GM10248 (cell line): ENCODE measurements at regions not wholly inside any gene's neighbourhood (a gene's known extent, or its start where the extent isn't known, plus 50 kb on each side); places are given as distances from the start of the nearest gene placed in this dataset.
A peak's percentile ranks its signal among the peaks of the same experiment; 100 is the strongest.

ENCODE experiments used
- CTCF ChIA-PET: fragments of 300-600 bp; sonication (Branson Sonifier 250); formaldehyde crosslinking; extraction: SDS; loops from one replicate; lab custom pipeline; 2021; ENCODE audit warnings: antibody characterized with exemption; lab: Yijun Ruan, JAX
- POLR2A ChIA-PET: fragments of 350-650 bp; sonication (Branson Sonifier 250); formaldehyde crosslinking; extraction: SDS; loops from one replicate; lab custom pipeline; 2020; ENCODE audit warnings: antibody characterized with exemption; lab: Yijun Ruan, JAX
- DNase-seq: peaks from one replicate; pipeline ENCODE4 v3.0.0; 2012; ENCODE audit errors: extremely low spot score
- TF ChIP-seq, protein P1 (sequence below): IDR thresholded peaks from 2 replicates; pipeline ENCODE4 v1.5.1; 2012; ENCODE audit warnings: mild to moderate bottlenecking, low read depth; ENCODE audit errors: extremely low read depth, missing control alignments, control extremely low read depth

DNA sequence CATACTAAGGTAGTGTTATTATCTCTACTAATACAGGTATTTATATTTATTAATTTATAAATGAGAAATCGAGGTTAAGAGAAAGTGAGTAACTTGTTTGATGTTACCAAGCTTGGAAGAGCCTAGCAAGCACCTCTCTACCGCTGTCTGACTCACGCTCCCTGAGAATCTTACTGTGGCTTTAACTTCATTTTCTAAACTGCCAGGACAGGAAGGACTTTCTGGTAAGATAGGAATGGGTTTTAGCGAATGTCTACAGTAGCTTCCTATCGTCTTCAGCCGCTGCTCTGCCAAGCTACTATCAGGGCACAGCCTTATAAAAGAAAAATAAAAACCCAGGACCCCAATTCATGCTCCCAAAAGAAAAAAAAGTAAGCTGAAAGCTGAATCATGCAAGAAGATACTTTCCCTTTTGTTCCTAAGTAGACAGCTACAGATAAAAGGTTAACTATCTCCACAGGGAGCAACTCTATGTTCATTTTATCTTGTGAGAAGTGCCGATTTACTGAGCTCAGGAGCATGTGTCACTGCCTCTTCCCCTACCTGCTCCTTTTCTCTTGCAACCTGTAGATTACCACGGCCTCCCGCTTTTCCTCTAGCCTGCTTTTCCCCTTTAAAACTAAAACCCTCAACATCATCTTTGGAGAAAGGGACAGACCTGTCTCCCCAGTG is 60.2 kb downstream of the THNSL1 start:
- CTCF ChIA-PET = interaction anchor here (1.0 to 9.8 kb wide), 5 partner anchors 8 to 459 kb away, joined by 3 to 95 read pairs (median 4); no protein-coding TSS in a partner anchor
- no peak for DNase-seq
- TF ChIP-seq, protein P1, sequence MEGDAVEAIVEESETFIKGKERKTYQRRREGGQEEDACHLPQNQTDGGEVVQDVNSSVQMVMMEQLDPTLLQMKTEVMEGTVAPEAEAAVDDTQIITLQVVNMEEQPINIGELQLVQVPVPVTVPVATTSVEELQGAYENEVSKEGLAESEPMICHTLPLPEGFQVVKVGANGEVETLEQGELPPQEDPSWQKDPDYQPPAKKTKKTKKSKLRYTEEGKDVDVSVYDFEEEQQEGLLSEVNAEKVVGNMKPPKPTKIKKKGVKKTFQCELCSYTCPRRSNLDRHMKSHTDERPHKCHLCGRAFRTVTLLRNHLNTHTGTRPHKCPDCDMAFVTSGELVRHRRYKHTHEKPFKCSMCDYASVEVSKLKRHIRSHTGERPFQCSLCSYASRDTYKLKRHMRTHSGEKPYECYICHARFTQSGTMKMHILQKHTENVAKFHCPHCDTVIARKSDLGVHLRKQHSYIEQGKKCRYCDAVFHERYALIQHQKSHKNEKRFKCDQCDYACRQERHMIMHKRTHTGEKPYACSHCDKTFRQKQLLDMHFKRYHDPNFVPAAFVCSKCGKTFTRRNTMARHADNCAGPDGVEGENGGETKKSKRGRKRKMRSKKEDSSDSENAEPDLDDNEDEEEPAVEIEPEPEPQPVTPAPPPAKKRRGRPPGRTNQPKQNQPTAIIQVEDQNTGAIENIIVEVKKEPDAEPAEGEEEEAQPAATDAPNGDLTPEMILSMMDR = no peak
- POLR2A ChIA-PET = no interaction called here

DNA sequence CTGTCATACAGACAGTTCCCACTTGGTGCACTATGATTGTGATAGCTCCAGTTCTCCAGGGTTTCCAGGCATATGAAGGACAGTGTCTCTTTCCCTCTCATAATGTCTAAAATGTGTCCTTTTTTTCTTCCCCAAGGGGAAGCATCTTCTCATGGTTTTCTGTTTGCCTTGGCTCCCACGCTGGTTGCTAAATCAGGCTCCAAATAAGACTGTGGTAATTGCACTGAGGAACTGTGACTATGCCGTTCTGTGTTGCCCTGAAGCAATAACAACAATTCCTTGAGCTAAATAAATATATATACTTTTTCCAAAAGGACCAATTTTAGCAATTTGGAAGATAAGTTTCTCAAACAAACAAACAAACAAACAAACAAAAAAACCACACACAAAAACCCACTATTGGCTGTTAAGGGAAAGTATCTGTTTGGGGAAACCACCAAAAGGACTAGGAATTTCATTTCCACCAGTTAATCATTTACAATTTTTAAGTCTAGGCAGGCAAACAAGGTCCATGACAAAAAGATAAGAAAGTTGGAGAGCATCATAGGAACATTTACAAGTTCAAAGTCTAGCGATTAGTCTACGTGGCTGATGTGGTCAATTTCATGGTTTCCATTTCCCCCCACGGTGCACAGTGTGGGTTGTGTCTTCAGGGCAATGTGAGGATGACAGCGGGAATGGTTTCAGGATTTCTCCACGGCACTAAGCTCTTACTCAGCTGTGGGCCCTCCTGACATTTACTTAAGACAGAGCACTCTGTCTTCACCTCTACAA is 62.4 kb downstream of the THNSL1 start:
- TF ChIP-seq, protein P1 = no peak
- no peak for DNase-seq
- ChIA-PET CTCF (interaction anchor here (1.1 to 9.8 kb wide), 8 partner anchors 11 to 466 kb away, joined by 3 to 95 read pairs (median 14); partner anchors contain the start of genes ENKUR and THNSL1), POLR2A (no interaction called here)

DNA sequence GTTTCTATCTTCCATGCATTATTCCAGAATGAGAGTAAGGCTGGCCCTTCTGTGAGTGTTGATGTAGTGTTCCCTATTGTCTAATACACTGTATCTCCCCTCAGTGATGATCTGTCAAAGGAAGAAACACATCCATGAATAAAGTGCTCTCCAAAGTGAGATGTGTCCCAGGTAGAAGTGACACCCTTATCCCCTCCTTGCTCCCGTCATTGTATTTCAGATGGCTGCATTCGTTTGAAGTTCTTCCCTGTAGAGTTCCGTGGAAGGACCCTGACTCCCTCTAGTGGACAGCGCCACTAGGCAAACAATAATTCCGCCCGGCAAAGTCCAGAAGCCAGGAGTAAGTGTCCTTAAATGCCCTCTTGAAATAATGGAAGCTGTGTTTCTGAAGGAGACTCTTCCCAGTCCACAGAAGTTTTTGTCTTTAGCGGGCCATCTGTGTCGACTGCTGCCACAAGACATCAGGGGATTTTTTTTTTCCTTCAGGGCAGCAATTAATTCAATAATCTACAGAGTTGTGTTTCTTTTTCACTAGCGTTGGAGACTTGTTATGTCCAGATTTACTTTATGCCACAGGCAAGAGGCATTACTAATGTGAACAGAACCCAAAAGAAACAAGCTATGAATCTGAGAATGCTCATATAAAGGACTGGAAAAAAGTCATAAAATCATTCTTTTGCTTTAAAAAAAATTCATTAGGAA is 64.6 kb downstream of the THNSL1 start:
- TF ChIP-seq, protein P1 = peak; percentile 79
- CTCF ChIA-PET = interaction anchor here (0.6 to 9.8 kb wide), 33 partner anchors 8 to 501 kb away, joined by 3 to 95 read pairs (median 4); partner anchors contain the start of genes ENKUR and THNSL1
- POLR2A ChIA-PET = no interaction called here
- peak; percentile 50 for DNase-seq

DNA sequence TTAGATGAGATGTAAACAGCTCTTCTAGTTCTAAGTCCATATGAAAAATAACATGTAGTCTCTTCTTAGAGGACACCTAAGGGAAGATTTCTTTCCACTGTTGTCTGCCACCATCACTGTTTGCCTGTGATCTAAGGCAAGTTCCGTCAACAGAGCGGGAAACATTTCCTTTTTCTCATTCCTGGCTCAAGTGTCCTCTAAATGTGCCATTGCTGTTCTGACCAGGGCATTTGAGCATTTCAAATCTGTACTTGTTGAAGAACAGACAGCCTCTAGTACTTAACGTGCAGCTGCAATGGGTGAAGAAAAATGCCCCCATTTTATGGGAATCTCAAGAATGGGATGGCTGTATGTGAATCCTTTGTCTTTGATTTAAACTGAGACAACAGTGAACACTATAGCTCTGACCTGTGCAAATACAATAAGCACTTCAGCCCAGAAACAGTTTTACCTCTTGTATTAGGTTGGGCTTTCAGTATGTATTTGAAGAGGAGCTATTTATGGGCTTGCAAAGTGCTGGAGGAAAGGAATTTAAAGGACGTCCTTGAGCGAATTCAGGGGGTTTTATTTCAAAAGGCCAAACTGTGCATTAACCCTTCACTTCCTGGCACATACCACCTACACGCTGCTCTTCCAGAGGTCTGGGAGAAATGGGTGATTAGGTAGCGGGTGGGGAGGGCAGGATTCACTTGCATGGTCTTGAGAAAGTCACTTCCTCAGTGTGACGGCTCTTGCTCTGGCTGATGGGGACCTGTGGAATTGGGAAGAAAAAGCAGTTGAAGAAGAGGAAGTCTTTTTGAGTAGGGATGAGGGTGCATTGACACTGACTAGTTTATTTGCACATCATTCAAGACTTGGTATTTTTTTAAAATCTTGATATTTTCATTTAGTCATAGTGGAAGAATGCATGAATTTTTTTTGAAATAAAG is 66.1 kb downstream of the THNSL1 start:
- CTCF ChIA-PET = interaction anchor here (0.8 to 9.8 kb wide), 9 partner anchors 9 to 465 kb away, joined by 3 to 95 read pairs (median 3); no protein-coding TSS in a partner anchor
- TF ChIP-seq, protein P1 = no peak
- POLR2A ChIA-PET = no interaction called here
- DNase-seq = no peak

DNA sequence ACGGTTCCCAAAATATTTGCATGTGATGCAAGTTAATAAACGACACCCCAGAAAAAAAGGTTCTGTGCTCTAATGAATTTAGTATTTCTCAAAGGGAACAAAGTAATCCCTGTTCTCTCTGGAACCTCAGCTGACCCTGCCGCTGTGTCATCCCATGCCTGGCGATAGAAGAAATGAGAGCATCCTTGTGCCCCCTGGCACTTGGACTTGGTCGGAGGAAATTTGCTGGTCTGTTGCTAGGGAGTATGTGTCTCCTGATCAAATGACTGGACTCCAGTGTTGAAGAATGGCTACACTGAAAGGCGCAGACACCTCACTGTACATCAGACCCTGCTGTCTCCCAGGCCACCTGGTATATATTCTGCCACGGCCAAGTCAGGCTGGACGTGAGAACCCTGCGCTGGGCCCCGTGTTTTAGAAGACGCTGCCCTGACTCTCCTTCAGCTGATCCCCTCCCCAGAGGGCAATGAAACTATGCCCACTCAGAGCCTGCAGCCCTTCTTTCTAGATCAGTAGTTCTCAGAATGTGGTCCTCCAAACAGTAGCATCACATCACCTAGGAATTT is 67.2 kb downstream of the THNSL1 start:
- ChIA-PET CTCF (interaction anchor here (1.1 to 9.8 kb wide), 3 partner anchors 29 to 466 kb away, joined by 3 to 95 read pairs (median 5); no protein-coding TSS in a partner anchor), POLR2A (no interaction called here)
- no peak for DNase-seq
- TF ChIP-seq, protein P1 = no peak
